OCI-LY1 (cell line): ENCODE measurements at regions not wholly inside any gene's neighbourhood (a gene's known extent, or its start where the extent isn't known, plus 50 kb on each side); places are given as distances from the start of the nearest gene placed in this dataset.

Experiments
- EZH2 ChIP-seq: fragments of 200-600 bp; sonication (generic), shearing (Covaris generic); IDR thresholded peaks from 2 replicates; pipeline ENCODE4 v1.8.0; 2017; ENCODE audit warnings: borderline replicate concordance, mixed run types, mild to moderate bottlenecking, antibody characterized with exemption, low read length, moderate library complexity, mixed read lengths
- TF ChIP-seq, protein P1 (sequence below): fragments of 200-600 bp; sonication (generic), shearing (Covaris generic); IDR thresholded peaks from 2 replicates; pipeline ENCODE4 v1.5.1; 2017; ENCODE audit warnings: mild to moderate bottlenecking, antibody characterized with exemption, low read length, moderate library complexity, mixed read lengths

DNA sequence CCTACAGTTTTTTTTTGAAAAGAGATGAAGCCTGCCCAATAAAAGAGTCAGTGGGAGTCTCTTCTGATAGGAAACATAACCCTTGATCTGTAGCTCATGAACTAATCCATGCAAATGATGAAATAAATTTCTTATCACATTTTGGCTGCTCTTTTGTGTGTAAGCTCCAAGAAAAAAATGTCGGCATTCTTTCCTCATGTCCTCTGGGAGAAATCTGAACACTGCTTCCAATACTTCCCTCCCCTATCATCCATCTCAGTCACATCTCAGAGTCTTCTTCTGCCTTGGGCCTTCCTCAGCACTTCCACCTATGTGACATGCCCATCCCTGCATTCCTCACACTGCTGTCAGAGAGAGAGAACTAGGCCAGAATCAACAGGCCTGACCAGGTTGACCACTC, 395.7 kb upstream of the ST6GAL2 start:
- TF ChIP-seq, protein P1, sequence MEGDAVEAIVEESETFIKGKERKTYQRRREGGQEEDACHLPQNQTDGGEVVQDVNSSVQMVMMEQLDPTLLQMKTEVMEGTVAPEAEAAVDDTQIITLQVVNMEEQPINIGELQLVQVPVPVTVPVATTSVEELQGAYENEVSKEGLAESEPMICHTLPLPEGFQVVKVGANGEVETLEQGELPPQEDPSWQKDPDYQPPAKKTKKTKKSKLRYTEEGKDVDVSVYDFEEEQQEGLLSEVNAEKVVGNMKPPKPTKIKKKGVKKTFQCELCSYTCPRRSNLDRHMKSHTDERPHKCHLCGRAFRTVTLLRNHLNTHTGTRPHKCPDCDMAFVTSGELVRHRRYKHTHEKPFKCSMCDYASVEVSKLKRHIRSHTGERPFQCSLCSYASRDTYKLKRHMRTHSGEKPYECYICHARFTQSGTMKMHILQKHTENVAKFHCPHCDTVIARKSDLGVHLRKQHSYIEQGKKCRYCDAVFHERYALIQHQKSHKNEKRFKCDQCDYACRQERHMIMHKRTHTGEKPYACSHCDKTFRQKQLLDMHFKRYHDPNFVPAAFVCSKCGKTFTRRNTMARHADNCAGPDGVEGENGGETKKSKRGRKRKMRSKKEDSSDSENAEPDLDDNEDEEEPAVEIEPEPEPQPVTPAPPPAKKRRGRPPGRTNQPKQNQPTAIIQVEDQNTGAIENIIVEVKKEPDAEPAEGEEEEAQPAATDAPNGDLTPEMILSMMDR, result no peak
- TF ChIP-seq EZH2, result no peak
